GM12891 (cell line): ENCODE measurements at regions not wholly inside any gene's neighbourhood (a gene's known extent, or its start where the extent isn't known, plus 50 kb on each side); places are given as distances from the start of the nearest gene placed in this dataset.

Experiments used
- PAX5 ChIP-seq: IDR thresholded peaks from 2 replicates; pipeline ENCODE4 v1.6.1; 2011; ENCODE audit warnings: low read length, moderate library complexity, mild to moderate bottlenecking; ENCODE audit not compliant: insufficient read depth, severe bottlenecking
- POLR2A ChIP-seq: IDR thresholded peaks from 2 replicates; pipeline ENCODE4 v1.6.1; 2011; ENCODE audit warnings: low read depth, low read length, control low read depth
- POLR2AphosphoS5 ChIP-seq: IDR thresholded peaks from 2 replicates; pipeline ENCODE4 v1.6.1; 2011; ENCODE audit warnings: low read depth, low read length, control low read depth
- TAF1 ChIP-seq: IDR thresholded peaks from 2 replicates; pipeline ENCODE4 v1.6.1; 2011; ENCODE audit warnings: low read depth, low read length, control low read depth

- no peak for TF ChIP-seq POLR2AphosphoS5
- TF ChIP-seq POLR2A: no peak
- no peak for TF ChIP-seq TAF1
- TF ChIP-seq PAX5: no peak
Observed at GRCh38 chr16:26709754-26710153, 357.0 kb upstream of the C16orf82 start.
